HG03066 (cell line): ENCODE measurements at regions not wholly inside any gene's neighbourhood (a gene's known extent, or its start where the extent isn't known, plus 50 kb on each side); places are given as distances from the start of the nearest gene placed in this dataset.

Experiments used
- ATAC-seq: cut with Tn5 transposase; IDR thresholded peaks from one replicate; pipeline ENCODE4 v1.9.1; 2021; ENCODE audit warnings: low read depth; ENCODE audit not compliant: unreplicated experiment

- no peak for ATAC-seq
Measured at GRCh38 chr3:176934698-176935097, 262.6 kb downstream of the TBL1XR1 start.

GRCh38 chr3:176933704-176934103 is 263.6 kb downstream of the TBL1XR1 start:
- ATAC-seq, result no peak

GRCh38 chr3:176932433-176932832 is 264.8 kb downstream of the TBL1XR1 start:
- no peak for ATAC-seq

GRCh38 chr3:176931991-176932390 is 265.3 kb downstream of the TBL1XR1 start:
- no peak for ATAC-seq

- ATAC-seq, result no peak
Measured at GRCh38 chr3:176930942-176931341, 266.3 kb downstream of the TBL1XR1 start.

GRCh38 chr3:176928582-176928931 is 268.7 kb downstream of the TBL1XR1 start:
- ATAC-seq, result no peak

- no peak for ATAC-seq
Measured at GRCh38 chr3:176927706-176928581, 269.3 kb downstream of the TBL1XR1 start.

- ATAC-seq, result no peak
Measured at GRCh38 chr3:176927280-176927679, 270.0 kb downstream of the TBL1XR1 start.

- ATAC-seq, result no peak
Measured at GRCh38 chr3:176926688-176927087, 270.6 kb downstream of the TBL1XR1 start.

GRCh38 chr3:176926034-176926433 is 271.2 kb downstream of the TBL1XR1 start:
- ATAC-seq, result no peak

GRCh38 chr3:176920766-176921160 is 276.5 kb downstream of the TBL1XR1 start:
- ATAC-seq, result no peak

GRCh38 chr3:176919836-176920765 is 277.2 kb downstream of the TBL1XR1 start:
- no peak for ATAC-seq

GRCh38 chr3:176916777-176917176 is 280.5 kb downstream of the TBL1XR1 start:
- ATAC-seq, result no peak

GRCh38 chr3:176914764-176915163 is 282.5 kb downstream of the TBL1XR1 start:
- no peak for ATAC-seq

GRCh38 chr3:176911579-176911978 is 285.7 kb downstream of the TBL1XR1 start:
- ATAC-seq, result no peak

GRCh38 chr3:176909044-176909443 is 288.2 kb downstream of the TBL1XR1 start:
- no peak for ATAC-seq

GRCh38 chr3:176906046-176906905 is 291.0 kb downstream of the TBL1XR1 start:
- ATAC-seq, result no peak

- ATAC-seq, result no peak
Measured at GRCh38 chr3:176905331-176905730, 292.0 kb downstream of the TBL1XR1 start.

GRCh38 chr3:176904506-176904905 is 292.8 kb downstream of the TBL1XR1 start:
- no peak for ATAC-seq

GRCh38 chr3:176896640-176897039 is 300.6 kb downstream of the TBL1XR1 start:
- ATAC-seq, result no peak

GRCh38 chr3:176896165-176896564 is 301.1 kb downstream of the TBL1XR1 start:
- no peak for ATAC-seq
